22Rv1 (cell line): ENCODE measurements at regions not wholly inside any gene's neighbourhood (a gene's known extent, or its start where the extent isn't known, plus 50 kb on each side); places are given as distances from the start of the nearest gene placed in this dataset.

Experiments
- CTCF ChIP-seq: fragments of 450-650 bp; IDR thresholded peaks from 2 replicates; pipeline ENCODE4 v1.5.1; 2017; ENCODE audit warnings: mild to moderate bottlenecking
- ZFX ChIP-seq: fragments of 450-650 bp; IDR thresholded peaks from 2 replicates; pipeline ENCODE4 v1.6.1; 2017; ENCODE audit warnings: antibody characterized with exemption, borderline replicate concordance

- no peak for TF ChIP-seq CTCF
- TF ChIP-seq ZFX, result no peak
Measured at GRCh38 chr11:96627376-96627775, 237.6 kb downstream of the JRKL start.
